GM19463 (cell line): ENCODE measurements at regions not wholly inside any gene's neighbourhood (a gene's known extent, or its start where the extent isn't known, plus 50 kb on each side); places are given as distances from the start of the nearest gene placed in this dataset.

ENCODE experiments used
- ATAC-seq: cut with Tn5 transposase; IDR thresholded peaks from one replicate; pipeline ENCODE4 v1.9.1; 2021; ENCODE audit warnings: mild to moderate bottlenecking, moderate library complexity; ENCODE audit not compliant: unreplicated experiment

- ATAC-seq, result no peak
These were observed 54.5 kb downstream of the CLDN34 start for GRCh38 chrX:10021461-10022272.

- ATAC-seq, result no peak
These were observed 55.0 kb downstream of the CLDN34 start for GRCh38 chrX:10022273-10022541.

- no peak for ATAC-seq
These were observed 55.6 kb downstream of the CLDN34 start for GRCh38 chrX:10022580-10023245.

GRCh38 chrX:10023821-10024220, 56.7 kb downstream of the CLDN34 start:
- no peak for ATAC-seq

- ATAC-seq, result no peak
These were observed 58.8 kb downstream of the CLDN34 start for GRCh38 chrX:10025742-10026493.

- no peak for ATAC-seq
These were observed 61.3 kb downstream of the CLDN34 start for GRCh38 chrX:10028283-10029104.

- no peak for ATAC-seq
These were observed 63.4 kb downstream of the CLDN34 start for GRCh38 chrX:10030570-10030969.

- no peak for ATAC-seq
These were observed 64.6 kb downstream of the CLDN34 start for GRCh38 chrX:10031746-10032145.

GRCh38 chrX:10032147-10032546, 65.0 kb downstream of the CLDN34 start:
- ATAC-seq, result no peak

- no peak for ATAC-seq
These were observed 66.3 kb downstream of the CLDN34 start for GRCh38 chrX:10033375-10034007.

- no peak for ATAC-seq
These were observed 67.6 kb downstream of the CLDN34 start for GRCh38 chrX:10034740-10035260.

GRCh38 chrX:10038585-10038984, 71.4 kb downstream of the CLDN34 start:
- ATAC-seq, result no peak

- no peak for ATAC-seq
These were observed 72.9 kb downstream of the CLDN34 start for GRCh38 chrX:10039821-10040793.

GRCh38 chrX:10040961-10041360, 73.8 kb downstream of the CLDN34 start:
- ATAC-seq, result no peak

GRCh38 chrX:10041383-10041782, 74.2 kb downstream of the CLDN34 start:
- no peak for ATAC-seq

GRCh38 chrX:10042055-10042454, 74.9 kb downstream of the CLDN34 start:
- ATAC-seq, result no peak

GRCh38 chrX:10043386-10043785, 76.2 kb downstream of the CLDN34 start:
- no peak for ATAC-seq

GRCh38 chrX:10044021-10044420, 76.9 kb downstream of the CLDN34 start:
- no peak for ATAC-seq

GRCh38 chrX:10045327-10046000, 78.3 kb downstream of the CLDN34 start:
- no peak for ATAC-seq
